GM12878 (cell line): ENCODE measurements at regions not wholly inside any gene's neighbourhood (a gene's known extent, or its start where the extent isn't known, plus 50 kb on each side); places are given as distances from the start of the nearest gene placed in this dataset.

ENCODE experiments used
- ATAC-seq: fragments of 200-7000 bp; cut with Tn5 transposase; 3 replicates; pipeline ENCODE4 v1.9.1; 2020; ENCODE audit warnings: mild to moderate bottlenecking, moderate library complexity
- BruUV-seq: library from RNA; stranded (reverse); fragments of 400-500 nt; replicated peaks from 2 replicates; lab custom pipeline; 2021; lab: Mats Ljungman, UMichigan
- CTCF ChIA-PET: fragments of 300-600 bp; sonication (Branson Sonifier 250); formaldehyde crosslinking; extraction: SDS; loops from one replicate; lab custom pipeline; 2021; ENCODE audit warnings: inconsistent platforms; lab: Yijun Ruan, JAX
- POLR2A ChIA-PET: fragments of 350-600 bp; formaldehyde crosslinking; extraction: SDS; loops from one replicate; lab custom pipeline; 2021; ENCODE audit warnings: inconsistent platforms; lab: Charles Lee
- RAD21 ChIA-PET: fragments of 300-600 bp; sonication (Branson Sonifier 250); formaldehyde crosslinking; loops from one replicate; lab custom pipeline; 2023; ENCODE audit warnings: antibody characterized with exemption; ENCODE audit not compliant: unreplicated experiment; lab: Charles Lee
- SMC1A ChIA-PET: fragments of 300-600 bp; sonication (Branson Sonifier 250); formaldehyde crosslinking; loops from one replicate; lab custom pipeline; 2023; ENCODE audit not compliant: unreplicated experiment, uncharacterized antibody; lab: Charles Lee
- DNase-seq: peaks from one replicate; pipeline ENCODE4 v3.0.0-alpha.2; 2011; ENCODE audit warnings: low read depth, low spot score
- FAIRE-seq: peaks from 3 replicates; lab custom pipeline; 2011; peaks lifted over from hg19 to GRCh38; lab: Jason Lieb, UNC
- H2AFZ ChIP-seq: 2 replicates; pipeline ENCODE4 v1.6.0; 2011; ENCODE audit warnings: low read depth, low read length, control low read depth; ENCODE audit not compliant: control insufficient read depth
- H3K27ac ChIP-seq: 2 replicates; pipeline ENCODE4 v1.5.1; 2011; ENCODE audit warnings: control low read depth; ENCODE audit not compliant: control insufficient read depth, insufficient read depth
- H3K27me3 ChIP-seq, 2 experiments: replicated peaks in 1 of 2; 2 replicates each; pipeline versions ENCODE4 v1.6.0 to v1.6.1; 2011; ENCODE audit warnings: low read length in 1 of 2; ENCODE audit not compliant: control insufficient read depth in 2 of 2, insufficient read depth in 2 of 2
- H3K36me3 ChIP-seq, 2 experiments: 2 replicates each; pipeline ENCODE4 v1.5.1; 2011; ENCODE audit warnings: low read length in 1 of 2; ENCODE audit not compliant: control insufficient read depth in 2 of 2, insufficient read depth in 2 of 2
- H3K4me1 ChIP-seq: 2 replicates; pipeline ENCODE4 v1.6.1; 2011; ENCODE audit warnings: mild to moderate bottlenecking, low read length, moderate library complexity, mixed read lengths; ENCODE audit not compliant: control insufficient read depth, insufficient read depth
- H3K4me2 ChIP-seq: 2 replicates; pipeline ENCODE4 v1.6.0; 2011; ENCODE audit warnings: control low read depth; ENCODE audit not compliant: control insufficient read depth, insufficient read depth
- H3K4me3 ChIP-seq: fragments of 200-600 bp; sonication (generic); 2 replicates; pipeline ENCODE4 v1.5.1; 2016
- H3K79me2 ChIP-seq: 2 replicates; pipeline ENCODE4 v1.6.0; 2011; ENCODE audit warnings: low read length; ENCODE audit not compliant: control insufficient read depth, insufficient read depth
- H3K9ac ChIP-seq: 2 replicates; pipeline ENCODE4 v1.8.0; 2011; ENCODE audit warnings: low read length, control low read depth, mixed read lengths; ENCODE audit not compliant: control insufficient read depth, insufficient read depth
- H3K9me3 ChIP-seq: replicated peaks from 3 replicates; pipeline ENCODE4 v1.5.1; 2011; ENCODE audit warnings: mild to moderate bottlenecking, low read length; ENCODE audit not compliant: control insufficient read depth, insufficient read depth
- H4K20me1 ChIP-seq: 2 replicates; pipeline ENCODE4 v1.6.0; 2011; ENCODE audit not compliant: control insufficient read depth, insufficient read depth
- BCL11A ChIP-seq: IDR thresholded peaks from 2 replicates; pipeline ENCODE4 v1.6.1; 2011; ENCODE audit warnings: low read depth, low read length
- DPF2 ChIP-seq: fragments of 450-650 bp; IDR thresholded peaks from 2 replicates; pipeline ENCODE4 v1.6.1; 2017; ENCODE audit warnings: mild to moderate bottlenecking
- EP300 ChIP-seq, 2 experiments: fragments of 150-350 bp in 1 of 2; IDR thresholded peaks; 2 replicates each; pipeline ENCODE4 v1.6.1; 2011 to 2012; ENCODE audit warnings: low read depth in 2 of 2, low read length in 2 of 2, borderline replicate concordance in 1 of 2, improper control_type of control experiment in 1 of 2, inconsistent platforms in 1 of 2; ENCODE audit not compliant: control insufficient read depth in 1 of 2
- ESRRA ChIP-seq: IDR thresholded peaks from 2 replicates; pipeline ENCODE4 v1.6.1; 2012; ENCODE audit warnings: mild to moderate bottlenecking, low read length, improper control_type of control experiment
- MEF2A ChIP-seq: IDR thresholded peaks from 2 replicates; pipeline ENCODE4 v1.6.1; 2011; ENCODE audit warnings: low read depth, mild to moderate bottlenecking, low read length, moderate library complexity; ENCODE audit not compliant: insufficient read depth
- NBN ChIP-seq: fragments of 450-650 bp; IDR thresholded peaks from 2 replicates; pipeline ENCODE4 v1.6.1; 2016
- NFYB ChIP-seq: IDR thresholded peaks from 2 replicates; pipeline ENCODE4 v1.6.1; 2011; ENCODE audit warnings: low read depth, mild to moderate bottlenecking, low read length, improper control_type of control experiment, moderate library complexity; ENCODE audit not compliant: insufficient read depth
- PAX5 ChIP-seq: IDR thresholded peaks from 2 replicates; pipeline ENCODE4 v1.6.1; 2011; ENCODE audit warnings: low read depth, low read length, borderline replicate concordance
- RAD21 ChIP-seq: IDR thresholded peaks from 2 replicates; pipeline ENCODE4 v1.6.1; 2011; ENCODE audit warnings: mild to moderate bottlenecking, low read depth, low read length, moderate library complexity; ENCODE audit not compliant: insufficient read depth
- RCOR1 ChIP-seq: conservative IDR thresholded peaks from 2 replicates; pipeline ENCODE4 v1.6.1; 2012; ENCODE audit warnings: low read depth, low read length, improper control_type of control experiment
- TCF3 ChIP-seq: IDR thresholded peaks from 2 replicates; pipeline ENCODE4 v1.6.1; 2012; ENCODE audit warnings: low read depth, mild to moderate bottlenecking, low read length, borderline replicate concordance; ENCODE audit not compliant: insufficient read depth
- WRNIP1 ChIP-seq: IDR thresholded peaks from 2 replicates; pipeline ENCODE4 v1.6.1; 2011; ENCODE audit warnings: low read depth, low read length, improper control_type of control experiment, borderline replicate concordance
- YBX1 ChIP-seq: fragments of 450-650 bp; IDR thresholded peaks from 2 replicates; pipeline ENCODE4 v1.6.1; 2016; ENCODE audit warnings: antibody characterized with exemption
- ZNF384 ChIP-seq: IDR thresholded peaks from 2 replicates; pipeline ENCODE4 v1.6.1; 2012; ENCODE audit warnings: low read depth, mild to moderate bottlenecking, low read length, improper control_type of control experiment, borderline replicate concordance
- WGBS: methylation state at CpG from one replicate; pipeline ENCODE4 v1.1.6; 2016; ENCODE audit warnings: low lambda C conversion rate; ENCODE audit not compliant: insufficient replicate concordance, insufficient coverage; ENCODE audit errors: missing lambda C conversion rate; 5-methylcytosine and 5-hydroxymethylcytosine counted together
- in situ Hi-C: fragments of 300-500 bp; cut with MboI; formaldehyde crosslinking; loops from 9 replicates; pipeline ENCODE4 v1.14.3; 2018; ENCODE audit warnings: mixed read lengths
- intact Hi-C: fragments of 100-400 bp; cut with micrococcal nuclease; formaldehyde crosslinking; loops from one replicate; pipeline ENCODE4 v1.14.2; 2022; ENCODE audit not compliant: unreplicated experiment
- TF ChIP-seq, protein P1 (sequence below), 3 experiments: IDR thresholded peaks in 2 of 3; conservative IDR thresholded peaks in 1 of 3; 2 replicates each; pipeline ENCODE4 v1.5.1; 2011; ENCODE audit warnings: low read depth in 3 of 3, low read length in 3 of 3, mild to moderate bottlenecking in 3 of 3, control low read depth in 2 of 3, moderate library complexity in 2 of 3, inconsistent platforms in 1 of 3, mixed read lengths in 1 of 3; ENCODE audit not compliant: control insufficient read depth in 2 of 3, insufficient read depth in 1 of 3; ENCODE audit errors: extremely low read depth in 1 of 3
- TF ChIP-seq, protein P2 (sequence below): fragments of 450-650 bp; IDR thresholded peaks from 2 replicates; pipeline ENCODE4 v1.6.1; 2017; ENCODE audit warnings: mild to moderate bottlenecking
- TF ChIP-seq, protein P3 (sequence below): IDR thresholded peaks from 2 replicates; pipeline ENCODE4 v1.6.1; 2011; ENCODE audit warnings: borderline replicate concordance, low read depth, mild to moderate bottlenecking, moderate library complexity, mixed read lengths, low read length; ENCODE audit not compliant: insufficient read depth; ENCODE audit errors: extremely low read length

DNA sequence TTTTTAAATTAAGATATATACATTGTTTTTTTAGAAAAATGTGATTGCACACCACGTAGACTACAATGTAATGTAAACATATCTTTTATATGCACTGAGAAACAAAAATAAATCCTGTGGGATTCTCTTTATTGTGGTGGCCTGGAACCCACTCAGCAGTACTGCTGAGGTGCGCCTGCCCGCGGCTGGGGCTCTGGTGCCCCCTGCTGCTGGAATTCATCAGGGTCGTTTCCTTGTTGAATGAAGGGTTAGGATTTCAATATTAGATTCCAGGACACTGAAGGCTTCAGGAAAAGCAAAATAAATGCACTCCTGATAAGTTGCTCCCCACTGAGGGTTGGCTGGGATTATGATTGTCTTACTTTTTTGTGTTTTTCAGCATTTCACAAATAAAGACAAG lies 175.8 kb upstream of the GGTLC1 start:
- WGBS: 32% methylated on average over 5 of the region's 5 CpGs
- BruUV-seq: no TSS peak
- no peaks in the 10 kb centered on the region for H3K36me3 ChIP-seq
- no peak overlapping the region for H3K9ac ChIP-seq
- FAIRE-seq (no peak), ATAC-seq (peak; percentile 38; the same call in 1 of the 3 replicates), DNase-seq (no peak)
- H4K20me1 ChIP-seq: no peaks in the 10 kb centered on the region
- no peaks in the 10 kb centered on the region for H3K79me2 ChIP-seq
- H3K27me3 ChIP-seq: no peaks in the 10 kb centered on the region
- no peak overlapping the region for H3K4me2 ChIP-seq
- in situ Hi-C loops: no loop called here
- no peak overlapping the region for H3K4me3 ChIP-seq
- TF ChIP-seq ZNF384: no peak
- no peak for TF ChIP-seq NBN
- TF ChIP-seq ESRRA: no peak
- TF ChIP-seq NFYB: no peak
- TF ChIP-seq BCL11A: no peak
- no peak for TF ChIP-seq MEF2A
- no peak for TF ChIP-seq PAX5
- no peak for TF ChIP-seq YBX1
- TF ChIP-seq, protein P1, sequence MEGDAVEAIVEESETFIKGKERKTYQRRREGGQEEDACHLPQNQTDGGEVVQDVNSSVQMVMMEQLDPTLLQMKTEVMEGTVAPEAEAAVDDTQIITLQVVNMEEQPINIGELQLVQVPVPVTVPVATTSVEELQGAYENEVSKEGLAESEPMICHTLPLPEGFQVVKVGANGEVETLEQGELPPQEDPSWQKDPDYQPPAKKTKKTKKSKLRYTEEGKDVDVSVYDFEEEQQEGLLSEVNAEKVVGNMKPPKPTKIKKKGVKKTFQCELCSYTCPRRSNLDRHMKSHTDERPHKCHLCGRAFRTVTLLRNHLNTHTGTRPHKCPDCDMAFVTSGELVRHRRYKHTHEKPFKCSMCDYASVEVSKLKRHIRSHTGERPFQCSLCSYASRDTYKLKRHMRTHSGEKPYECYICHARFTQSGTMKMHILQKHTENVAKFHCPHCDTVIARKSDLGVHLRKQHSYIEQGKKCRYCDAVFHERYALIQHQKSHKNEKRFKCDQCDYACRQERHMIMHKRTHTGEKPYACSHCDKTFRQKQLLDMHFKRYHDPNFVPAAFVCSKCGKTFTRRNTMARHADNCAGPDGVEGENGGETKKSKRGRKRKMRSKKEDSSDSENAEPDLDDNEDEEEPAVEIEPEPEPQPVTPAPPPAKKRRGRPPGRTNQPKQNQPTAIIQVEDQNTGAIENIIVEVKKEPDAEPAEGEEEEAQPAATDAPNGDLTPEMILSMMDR (IDR thresholded peaks at IDR 0.05 in 2 of 3, conservative IDR thresholded peaks at IDR 0.05 in 1 of 3; ENCODE audit: control insufficient read depth in 2 of 3, extremely low read depth in 1 of 3, insufficient read depth in 1 of 3, low read depth in 3 of 3, low read length in 3 of 3): peak; percentile 29 to 38 (median 34); a peak in 5 of 6 replicates
- no peak for TF ChIP-seq TCF3
- TF ChIP-seq, protein P2, sequence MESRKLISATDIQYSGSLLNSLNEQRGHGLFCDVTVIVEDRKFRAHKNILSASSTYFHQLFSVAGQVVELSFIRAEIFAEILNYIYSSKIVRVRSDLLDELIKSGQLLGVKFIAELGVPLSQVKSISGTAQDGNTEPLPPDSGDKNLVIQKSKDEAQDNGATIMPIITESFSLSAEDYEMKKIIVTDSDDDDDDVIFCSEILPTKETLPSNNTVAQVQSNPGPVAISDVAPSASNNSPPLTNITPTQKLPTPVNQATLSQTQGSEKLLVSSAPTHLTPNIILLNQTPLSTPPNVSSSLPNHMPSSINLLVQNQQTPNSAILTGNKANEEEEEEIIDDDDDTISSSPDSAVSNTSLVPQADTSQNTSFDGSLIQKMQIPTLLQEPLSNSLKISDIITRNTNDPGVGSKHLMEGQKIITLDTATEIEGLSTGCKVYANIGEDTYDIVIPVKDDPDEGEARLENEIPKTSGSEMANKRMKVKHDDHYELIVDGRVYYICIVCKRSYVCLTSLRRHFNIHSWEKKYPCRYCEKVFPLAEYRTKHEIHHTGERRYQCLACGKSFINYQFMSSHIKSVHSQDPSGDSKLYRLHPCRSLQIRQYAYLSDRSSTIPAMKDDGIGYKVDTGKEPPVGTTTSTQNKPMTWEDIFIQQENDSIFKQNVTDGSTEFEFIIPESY: no peak
- TF ChIP-seq, protein P3, sequence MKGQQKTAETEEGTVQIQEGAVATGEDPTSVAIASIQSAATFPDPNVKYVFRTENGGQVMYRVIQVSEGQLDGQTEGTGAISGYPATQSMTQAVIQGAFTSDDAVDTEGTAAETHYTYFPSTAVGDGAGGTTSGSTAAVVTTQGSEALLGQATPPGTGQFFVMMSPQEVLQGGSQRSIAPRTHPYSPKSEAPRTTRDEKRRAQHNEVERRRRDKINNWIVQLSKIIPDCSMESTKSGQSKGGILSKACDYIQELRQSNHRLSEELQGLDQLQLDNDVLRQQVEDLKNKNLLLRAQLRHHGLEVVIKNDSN: no peak
- no peak for TF ChIP-seq WRNIP1
- peak; percentile 50 for TF ChIP-seq RAD21
- TF ChIP-seq EP300 (IDR thresholded peaks at IDR 0.05; ENCODE audit: borderline replicate concordance in 1 of 2, control insufficient read depth in 1 of 2, low read depth in 2 of 2, low read length in 2 of 2): no peak
- no peak for TF ChIP-seq DPF2
- TF ChIP-seq RCOR1: no peak
- intact Hi-C loops: no loop called here
- POLR2A ChIA-PET: no interaction called here
- no peak overlapping the region for H3K27ac ChIP-seq
- H3K4me1 ChIP-seq: no peaks in the 10 kb centered on the region
- RAD21 ChIA-PET: no interaction called here
- CTCF ChIA-PET: interaction anchor here (1.6 kb wide), 1 partner anchor 901 kb away, joined by 3 read pairs; no protein-coding TSS in a partner anchor
- H3K9me3 ChIP-seq: no peaks in the 10 kb centered on the region
- SMC1A ChIA-PET: no interaction called here
- H2AFZ ChIP-seq: no peak overlapping the region
